Suprapubic skin (tissue), 4 donors: ENCODE measurements at regions not wholly inside any gene's neighbourhood (a gene's known extent, or its start where the extent isn't known, plus 50 kb on each side); places are given as distances from the start of the nearest gene placed in this dataset.

ENCODE experiments used
- DNase-seq, 2 donors: peaks; one replicate each; pipeline ENCODE4 v3.0.0-alpha.2; 2019; ENCODE audit warnings: low spot score in 2 of 2
- H3K27ac ChIP-seq: fragments of 200-600 bp; sonication (generic); one replicate; pipeline ENCODE4 v1.5.1; 2019
- H3K27me3 ChIP-seq: fragments of 200-600 bp; sonication (generic); one replicate; pipeline ENCODE4 v1.5.1; 2019
- H3K36me3 ChIP-seq: fragments of 200-600 bp; sonication (generic); one replicate; pipeline ENCODE4 v1.5.1; 2019
- H3K4me1 ChIP-seq: fragments of 200-600 bp; sonication (generic); one replicate; pipeline ENCODE4 v1.5.1; 2019
- H3K4me3 ChIP-seq: fragments of 200-600 bp; sonication (generic); one replicate; pipeline ENCODE4 v1.5.1; 2019; ENCODE audit warnings: mild to moderate bottlenecking
- H3K9me3 ChIP-seq: fragments of 200-600 bp; sonication (generic); one replicate; pipeline ENCODE4 v1.5.1; 2019
- EP300 ChIP-seq: sonication (generic); formaldehyde crosslinking; IDR thresholded peaks from one replicate; pipeline ENCODE4 v1.6.1; 2017; ENCODE audit warnings: antibody characterized with exemption
- POLR2A ChIP-seq, 2 donors: fragments of 450-650 bp; IDR thresholded peaks; one replicate each; pipeline ENCODE4 v1.6.1; 2017; ENCODE audit warnings: antibody characterized with exemption in 2 of 2, mild to moderate bottlenecking in 2 of 2, moderate library complexity in 2 of 2
- POLR2AphosphoS5 ChIP-seq, 3 donors: sonication (generic); formaldehyde crosslinking; IDR thresholded peaks; one replicate each; pipeline ENCODE4 v1.6.1; 2017; ENCODE audit warnings: antibody characterized with exemption in 3 of 3
- whole genome bisulfite sequencing: methylation state at CpG from one replicate; pipeline ENCODE4 v1.1.5; 2018; 5-methylcytosine and 5-hydroxymethylcytosine counted together
- TF ChIP-seq, protein P1 (sequence below), 2 donors: fragments of 200-600 bp in 1 of 2; fragments of 450-650 bp in 1 of 2; sonication (generic) in 1 of 2; IDR thresholded peaks; one replicate each; pipeline ENCODE4 v1.5.1; 2016 to 2019; ENCODE audit warnings: antibody characterized with exemption in 2 of 2, mild to moderate bottlenecking in 1 of 2, moderate library complexity in 1 of 2

DNA sequence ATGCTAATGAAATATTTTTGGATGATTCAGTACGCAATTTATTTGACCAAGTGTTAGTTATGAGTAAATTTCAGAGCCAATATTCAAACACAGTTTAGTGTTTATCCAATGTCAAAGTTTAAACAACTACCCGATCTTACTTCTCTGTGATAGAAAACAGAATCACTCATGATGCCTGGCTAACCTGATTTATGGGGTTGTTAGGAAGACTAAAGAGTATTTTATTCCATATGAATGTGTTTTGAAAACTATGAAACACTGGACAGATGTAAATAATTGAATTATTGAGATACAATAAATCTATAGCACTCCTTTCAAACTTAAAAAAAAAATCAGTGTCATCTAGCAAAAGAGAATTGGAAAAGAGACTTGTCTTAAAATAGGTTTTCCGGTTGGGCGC, 1181.8 kb downstream of the EFNB2 start:
- WGBS: 87% methylated on average over 4 of the region's 4 CpGs
- H3K36me3 ChIP-seq: no peaks in the 10 kb centered on the region
- H3K9me3 ChIP-seq: no peaks in the 10 kb centered on the region
- no peak for TF ChIP-seq EP300
- TF ChIP-seq, protein P1, sequence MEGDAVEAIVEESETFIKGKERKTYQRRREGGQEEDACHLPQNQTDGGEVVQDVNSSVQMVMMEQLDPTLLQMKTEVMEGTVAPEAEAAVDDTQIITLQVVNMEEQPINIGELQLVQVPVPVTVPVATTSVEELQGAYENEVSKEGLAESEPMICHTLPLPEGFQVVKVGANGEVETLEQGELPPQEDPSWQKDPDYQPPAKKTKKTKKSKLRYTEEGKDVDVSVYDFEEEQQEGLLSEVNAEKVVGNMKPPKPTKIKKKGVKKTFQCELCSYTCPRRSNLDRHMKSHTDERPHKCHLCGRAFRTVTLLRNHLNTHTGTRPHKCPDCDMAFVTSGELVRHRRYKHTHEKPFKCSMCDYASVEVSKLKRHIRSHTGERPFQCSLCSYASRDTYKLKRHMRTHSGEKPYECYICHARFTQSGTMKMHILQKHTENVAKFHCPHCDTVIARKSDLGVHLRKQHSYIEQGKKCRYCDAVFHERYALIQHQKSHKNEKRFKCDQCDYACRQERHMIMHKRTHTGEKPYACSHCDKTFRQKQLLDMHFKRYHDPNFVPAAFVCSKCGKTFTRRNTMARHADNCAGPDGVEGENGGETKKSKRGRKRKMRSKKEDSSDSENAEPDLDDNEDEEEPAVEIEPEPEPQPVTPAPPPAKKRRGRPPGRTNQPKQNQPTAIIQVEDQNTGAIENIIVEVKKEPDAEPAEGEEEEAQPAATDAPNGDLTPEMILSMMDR (IDR thresholded peaks at IDR 0.05): no peak
- TF ChIP-seq POLR2A (IDR thresholded peaks at IDR 0.05): no peak
- TF ChIP-seq POLR2AphosphoS5 (IDR thresholded peaks at IDR 0.05): no peak
- H3K4me1 ChIP-seq: no peaks in the 10 kb centered on the region
- no peak overlapping the region for H3K27ac ChIP-seq
- DNase-seq: no peak
- no peak overlapping the region for H3K4me3 ChIP-seq
- no peaks in the 10 kb centered on the region for H3K27me3 ChIP-seq

DNA sequence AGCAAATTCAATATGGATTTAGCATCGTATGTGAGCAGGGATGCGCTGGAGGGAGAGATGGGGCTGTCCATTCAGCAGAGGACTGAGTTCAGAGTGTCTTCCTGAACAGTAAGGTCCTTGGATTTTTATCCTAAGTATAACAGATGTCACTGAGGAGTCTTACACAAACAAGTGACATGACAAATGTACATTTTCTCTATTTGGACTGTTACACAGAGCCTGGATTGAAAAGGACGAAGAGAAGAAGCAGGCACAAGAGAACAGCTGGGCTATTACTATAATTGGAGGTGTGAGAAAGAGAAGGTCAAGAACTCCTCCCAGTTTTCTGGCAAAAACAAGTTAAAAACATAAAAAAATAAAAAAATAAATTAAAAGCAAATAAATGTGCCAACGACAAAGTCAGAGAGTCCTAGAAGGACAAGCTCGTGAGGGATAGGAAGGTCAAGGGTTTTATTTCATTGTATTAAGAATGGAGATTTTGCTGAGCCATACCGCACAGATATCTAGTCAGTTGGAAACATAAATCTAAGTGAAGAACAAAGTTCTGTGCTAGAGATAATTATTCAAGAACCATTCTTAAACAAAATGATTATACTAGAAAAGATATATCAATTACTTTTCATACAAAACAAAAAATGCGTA, 1186.3 kb downstream of the EFNB2 start:
- Histone ChIP-seq H3K36me3 (no peaks in the 10 kb centered on the region), H3K27me3 (no peaks in the 10 kb centered on the region), H3K4me1 (no peaks in the 10 kb centered on the region), H3K4me3 (no peak overlapping the region), H3K27ac (no peak overlapping the region), H3K9me3 (no peaks in the 10 kb centered on the region)
- WGBS: 89% methylated on average over 7 of the region's 7 CpGs
- DNase-seq: no peak
- TF ChIP-seq POLR2A (IDR thresholded peaks at IDR 0.05) (no peak), EP300 (no peak), POLR2AphosphoS5 (IDR thresholded peaks at IDR 0.05) (no peak)
- TF ChIP-seq, protein P1 (IDR thresholded peaks at IDR 0.05): no peak

DNA sequence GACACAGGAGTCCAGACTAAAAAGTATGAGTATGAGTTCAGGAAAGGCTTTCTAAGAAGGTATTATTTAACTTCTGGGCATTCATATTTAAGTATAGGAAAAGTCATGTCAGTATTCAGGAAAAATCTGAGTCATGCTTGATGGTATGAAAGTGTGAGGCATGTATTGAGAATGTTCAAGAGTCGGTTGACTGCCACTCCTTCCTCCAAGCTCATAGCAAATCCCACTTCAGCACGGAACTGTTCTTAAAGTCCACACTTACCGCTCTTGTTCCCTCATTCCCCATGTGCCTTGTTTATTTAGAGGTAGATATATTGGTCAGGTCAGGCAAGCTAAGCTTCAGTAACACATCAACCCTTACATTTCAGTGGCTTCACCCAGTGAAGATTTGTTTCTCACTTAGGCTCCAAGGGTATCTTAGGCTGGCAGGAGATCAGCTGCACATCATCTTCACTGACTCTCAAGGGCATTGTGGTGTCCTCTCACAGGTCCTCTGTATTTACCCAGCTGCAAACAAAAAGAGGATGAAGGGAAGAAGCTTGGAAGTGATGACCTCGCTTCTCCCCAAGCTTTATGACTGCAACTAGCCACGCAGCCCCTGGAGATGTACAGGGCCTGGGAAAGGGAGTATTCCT, 1189.2 kb downstream of the EFNB2 start:
- Histone ChIP-seq H3K9me3 (no peaks in the 10 kb centered on the region), H3K27ac (no peak overlapping the region), H3K4me1 (no peaks in the 10 kb centered on the region), H3K27me3 (no peaks in the 10 kb centered on the region), H3K36me3 (no peaks in the 10 kb centered on the region), H3K4me3 (no peak overlapping the region)
- WGBS: 83% methylated on average over 5 of the region's 5 CpGs
- TF ChIP-seq EP300: no peak
- TF ChIP-seq, protein P1 (IDR thresholded peaks at IDR 0.05): no peak
- no peak for TF ChIP-seq POLR2AphosphoS5 (IDR thresholded peaks at IDR 0.05)
- TF ChIP-seq POLR2A (IDR thresholded peaks at IDR 0.05): no peak
- no peak for DNase-seq

DNA sequence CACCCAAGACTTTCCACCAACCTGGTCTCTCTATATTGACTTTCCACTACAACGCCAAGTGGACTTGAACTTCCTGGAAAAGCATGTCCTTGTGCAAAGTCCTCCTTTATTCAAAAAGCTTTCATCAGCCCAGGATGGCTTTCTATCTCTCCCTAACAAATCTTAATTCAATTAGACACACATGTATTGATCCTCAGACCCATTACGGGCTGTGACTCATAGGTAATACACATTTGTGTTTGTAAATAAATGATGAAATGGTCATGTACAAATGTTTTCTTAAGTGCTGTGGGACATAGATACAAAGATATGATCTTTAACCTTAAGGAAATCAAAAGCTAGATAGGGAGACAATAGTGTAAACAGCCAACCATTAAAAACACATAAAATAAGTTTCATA, 1189.7 kb downstream of the EFNB2 start:
- Histone ChIP-seq H3K9me3 (no peaks in the 10 kb centered on the region), H3K4me1 (no peaks in the 10 kb centered on the region), H3K4me3 (no peak overlapping the region), H3K27ac (no peak overlapping the region), H3K27me3 (no peaks in the 10 kb centered on the region), H3K36me3 (no peaks in the 10 kb centered on the region)
- WGBS: 96% methylated on average over 2 of the region's 2 CpGs
- DNase-seq: no peak
- TF ChIP-seq EP300: no peak
- TF ChIP-seq POLR2A (IDR thresholded peaks at IDR 0.05): no peak
- TF ChIP-seq, protein P1 (IDR thresholded peaks at IDR 0.05): no peak
- no peak for TF ChIP-seq POLR2AphosphoS5 (IDR thresholded peaks at IDR 0.05)

DNA sequence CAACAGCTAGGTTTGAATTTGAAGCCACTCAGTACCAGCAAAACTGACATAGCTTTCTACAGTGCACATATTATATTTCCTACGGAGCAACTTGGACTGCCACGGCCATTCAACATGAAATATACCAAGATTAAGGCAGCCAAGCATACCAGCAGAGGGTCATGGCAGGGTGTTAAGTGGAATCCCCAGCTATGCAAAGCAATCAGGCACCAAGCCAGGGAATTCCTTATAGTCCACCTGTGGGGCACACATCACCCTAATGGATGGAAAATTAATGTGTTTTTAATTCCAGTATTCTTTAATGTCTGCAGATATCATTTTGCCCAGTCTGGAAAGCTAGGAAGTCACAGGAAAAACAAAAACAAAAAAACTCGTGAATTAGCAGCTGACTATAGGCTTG, 1190.3 kb downstream of the EFNB2 start:
- no peaks in the 10 kb centered on the region for H3K36me3 ChIP-seq
- no peaks in the 10 kb centered on the region for H3K4me1 ChIP-seq
- TF ChIP-seq POLR2A (IDR thresholded peaks at IDR 0.05) (no peak), POLR2AphosphoS5 (IDR thresholded peaks at IDR 0.05) (no peak), EP300 (no peak)
- TF ChIP-seq, protein P1 (IDR thresholded peaks at IDR 0.05): no peak
- WGBS: 69% methylated on average over 3 of the region's 3 CpGs
- H3K9me3 ChIP-seq: no peaks in the 10 kb centered on the region
- no peak overlapping the region for H3K27ac ChIP-seq
- DNase-seq: no peak
- no peaks in the 10 kb centered on the region for H3K27me3 ChIP-seq
- H3K4me3 ChIP-seq: no peak overlapping the region
